CD4-positive, alpha-beta T cell (primary cell): ENCODE measurements at regions not wholly inside any gene's neighbourhood (a gene's known extent, or its start where the extent isn't known, plus 50 kb on each side); places are given as distances from the start of the nearest gene placed in this dataset.

Source experiments
- ATAC-seq: fragments of 200-7000 bp; cut with Tn5 transposase; one replicate; pipeline ENCODE4 v1.10.0; 2022; ENCODE audit warnings: mild to moderate bottlenecking; ENCODE audit not compliant: poor library complexity
- CTCF ChIA-PET: fragments of 350-600 bp; sonication (Branson Sonifier 250); formaldehyde crosslinking; loops from one replicate; lab custom pipeline; 2021; ENCODE audit warnings: antibody characterized with exemption, inconsistent platforms; lab: Charles Lee
- POLR2A ChIA-PET: fragments of 350-600 bp; sonication (Branson Sonifier 250); formaldehyde crosslinking; loops from one replicate; lab custom pipeline; 2021; ENCODE audit warnings: antibody characterized with exemption, inconsistent platforms; lab: Charles Lee
- DNase-seq, 14 experiments: peaks; one replicate each; pipeline ENCODE4 v3.0.0-alpha.2; 2013 to 2020; ENCODE audit warnings: mixed read lengths in 2 of 14
- H3K27ac ChIP-seq, 2 donors: one replicate each; pipeline versions ENCODE4 v1.5.1 to v1.7.0; 2013; ENCODE audit warnings: low read length in 2 of 2, low read depth in 1 of 2, mild to moderate bottlenecking in 1 of 2
- H3K27me3 ChIP-seq, 2 experiments: 1 replicate in 1 of 2; 2 replicates in 1 of 2; pipeline versions ENCODE4 v1.6.1 to v1.7.0; 2013; ENCODE audit warnings: low read length in 2 of 2, control low read depth in 1 of 2, mild to moderate bottlenecking in 1 of 2, moderate library complexity in 1 of 2; ENCODE audit not compliant: insufficient read depth in 2 of 2, control insufficient read depth in 1 of 2
- H3K36me3 ChIP-seq: one replicate; pipeline ENCODE4 v1.6.1; 2013; ENCODE audit warnings: low read length, control low read depth; ENCODE audit not compliant: insufficient read depth
- H3K4me1 ChIP-seq: one replicate; pipeline ENCODE4 v1.6.1; 2013; ENCODE audit warnings: low read length, control low read depth; ENCODE audit not compliant: insufficient read depth
- H3K4me3 ChIP-seq: one replicate; pipeline ENCODE4 v1.5.1; 2013; ENCODE audit warnings: mild to moderate bottlenecking, low read length, moderate library complexity
- H3K9me3 ChIP-seq, 2 experiments: 1 replicate in 1 of 2; 2 replicates in 1 of 2; pipeline versions ENCODE4 v1.6.1 to v1.7.0; 2013; ENCODE audit warnings: low read length in 2 of 2, mild to moderate bottlenecking in 2 of 2, control low read depth in 1 of 2, moderate library complexity in 1 of 2; ENCODE audit not compliant: control insufficient read depth in 1 of 2, insufficient read depth in 1 of 2
- H3K27ac Mint-ChIP-seq: one replicate; pipeline ENCODE4 v1.8.0; 2020; ENCODE audit warnings: mixed read lengths
- H3K27me3 Mint-ChIP-seq: one replicate; pipeline ENCODE4 v1.8.0; 2021; ENCODE audit warnings: mixed read lengths
- H3K36me3 Mint-ChIP-seq: one replicate; pipeline ENCODE4 v1.8.0; 2021; ENCODE audit warnings: low read depth, mixed read lengths
- H3K4me1 Mint-ChIP-seq: one replicate; pipeline ENCODE4 v1.8.0; 2021; ENCODE audit warnings: low read depth, mixed read lengths
- H3K4me3 Mint-ChIP-seq: one replicate; pipeline ENCODE4 v1.8.0; 2020; ENCODE audit warnings: mild to moderate bottlenecking, mixed read lengths
- H3K9me3 Mint-ChIP-seq: one replicate; pipeline ENCODE4 v1.8.0; 2020; ENCODE audit warnings: mixed read lengths
- CTCF ChIP-seq: fragments of 200-600 bp; IDR thresholded peaks from one replicate; pipeline ENCODE4 v1.8.0; 2022; ENCODE audit warnings: antibody characterized with exemption, mild to moderate bottlenecking
- intact Hi-C, 2 experiments: fragments of 100-400 bp; cut with DNase I in 1 of 2; cut with micrococcal nuclease in 1 of 2; formaldehyde crosslinking; loops; one replicate each; pipeline versions ENCODE4 v1.15.1 to v1.9.0; 2023 to 2025; cut with DNase I, micrococcal nuclease

DNA sequence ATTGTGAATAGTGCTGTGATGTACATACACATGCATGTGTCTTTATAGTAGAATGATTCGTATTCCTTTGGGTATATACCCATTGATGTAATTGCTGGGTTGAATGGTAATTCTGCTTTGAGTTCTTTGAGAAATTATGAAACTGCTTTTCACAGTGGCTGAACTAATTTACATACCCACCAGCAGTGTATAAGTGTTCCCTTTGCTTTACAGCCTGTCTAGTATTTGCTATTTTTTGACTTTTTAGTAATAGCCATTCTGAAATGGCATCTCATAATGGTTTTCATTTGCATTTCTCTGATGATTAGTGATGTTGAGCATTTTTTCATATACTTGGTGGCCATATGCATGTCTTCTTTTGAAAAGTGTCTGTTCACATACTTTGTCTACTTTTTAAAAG is 54.5 kb upstream of the FAM78B start:
- H3K4me1 Mint-ChIP-seq, result no peaks in the 10 kb centered on the region
- ChIA-PET POLR2A (no interaction called here), CTCF (no interaction called here)
- no peak for ATAC-seq
- no peaks in the 10 kb centered on the region for H3K36me3 ChIP-seq
- no peak overlapping the region for H3K4me3 Mint-ChIP-seq
- H3K9me3 ChIP-seq, result peaks cover 5 to 9% of the 10 kb centered on the region in 2 experiments
- no peak overlapping the region for H3K4me3 ChIP-seq
- H3K36me3 Mint-ChIP-seq, result no peaks in the 10 kb centered on the region
- no peaks in the 10 kb centered on the region for H3K27me3 ChIP-seq
- no peak overlapping the region for H3K27ac Mint-ChIP-seq
- TF ChIP-seq CTCF, result no peak
- intact Hi-C loops, result no loop called here
- no peaks in the 10 kb centered on the region for H3K27me3 Mint-ChIP-seq
- peaks cover 56% of the 10 kb centered on the region for H3K9me3 Mint-ChIP-seq
- DNase-seq, result no peak
- no peaks in the 10 kb centered on the region for H3K4me1 ChIP-seq
- no peak overlapping the region for H3K27ac ChIP-seq

GRCh38 chr1:166233750-166234366 is 67.1 kb upstream of the FAM78B start:
- Histone ChIP-seq H3K27ac (no peak overlapping the region), H3K36me3 (no peaks in the 10 kb centered on the region), H3K9me3 (peaks cover 0 to 19% of the 10 kb centered on the region in 2 experiments), H3K4me3 (no peak overlapping the region), H3K4me1 (no peaks in the 10 kb centered on the region), H3K27me3 (no peaks in the 10 kb centered on the region)
- ChIA-PET POLR2A (no interaction called here), CTCF (no interaction called here)
- H3K36me3 Mint-ChIP-seq, result no peaks in the 10 kb centered on the region
- no peak overlapping the region for H3K27ac Mint-ChIP-seq
- intact Hi-C loops, result no loop called here
- no peaks in the 10 kb centered on the region for H3K27me3 Mint-ChIP-seq
- no peaks in the 10 kb centered on the region for H3K4me1 Mint-ChIP-seq
- no peak overlapping the region for H3K4me3 Mint-ChIP-seq
- ATAC-seq (no peak), DNase-seq (no peak)
- no peak for TF ChIP-seq CTCF
- H3K9me3 Mint-ChIP-seq, result peaks cover 12% of the 10 kb centered on the region

GRCh38 chr1:166235728-166236127 is 68.9 kb upstream of the FAM78B start:
- H3K4me1 Mint-ChIP-seq, result no peaks in the 10 kb centered on the region
- H3K9me3 Mint-ChIP-seq, result peaks cover 6% of the 10 kb centered on the region
- Histone ChIP-seq H3K4me1 (no peaks in the 10 kb centered on the region), H3K36me3 (no peaks in the 10 kb centered on the region), H3K4me3 (no peak overlapping the region), H3K27me3 (no peaks in the 10 kb centered on the region), H3K27ac (no peak overlapping the region), H3K9me3 (peaks cover 0 to 19% of the 10 kb centered on the region in 2 experiments)
- no peaks in the 10 kb centered on the region for H3K27me3 Mint-ChIP-seq
- H3K36me3 Mint-ChIP-seq, result no peaks in the 10 kb centered on the region
- H3K27ac Mint-ChIP-seq, result no peak overlapping the region
- ChIA-PET POLR2A (no interaction called here), CTCF (interaction anchor here (0.6 kb wide), 1 partner anchor 8 kb away, joined by 3 read pairs; no protein-coding TSS in a partner anchor)
- ATAC-seq, result no peak
- intact Hi-C loops, result no loop called here
- DNase-seq, result no peak
- H3K4me3 Mint-ChIP-seq, result no peak overlapping the region
- no peak for TF ChIP-seq CTCF
